Hypothalamus (tissue), 51 donors: ENCODE measurements at regions not wholly inside any gene's neighbourhood (a gene's known extent, or its start where the extent isn't known, plus 50 kb on each side); places are given as distances from the start of the nearest gene placed in this dataset.
"Not testable (repeated sequence)": the region's sequence is repeated elsewhere in the genome, so short reads cannot be mapped to it uniquely, and the experiment has no call there.

Experiments
- DNase-seq, 51 donors: peaks; one replicate each; lab custom pipeline; 2025; lab: John Stamatoyannopoulos, UW

- DNase-seq = peak in 41 of 51 donors; percentile 1 to 70 (median 20)
Measured at GRCh38 chr6:22737331-22737730, 168.0 kb downstream of the HDGFL1 start.

- DNase-seq = no peak
Measured at GRCh38 chr6:22738194-22738593, 168.8 kb downstream of the HDGFL1 start.

GRCh38 chr6:22747571-22747970 is 178.2 kb downstream of the HDGFL1 start:
- no peak for DNase-seq

GRCh38 chr6:22748681-22749080 is 179.3 kb downstream of the HDGFL1 start:
- no peak for DNase-seq

- no peak for DNase-seq
Measured at GRCh38 chr6:22749696-22750095, 180.3 kb downstream of the HDGFL1 start.

GRCh38 chr6:22751223-22751622 is 181.9 kb downstream of the HDGFL1 start:
- no peak for DNase-seq

- DNase-seq = no peak
Measured at GRCh38 chr6:22752522-22752921, 183.2 kb downstream of the HDGFL1 start.

- DNase-seq = no peak
Measured at GRCh38 chr6:22754061-22754460, 184.7 kb downstream of the HDGFL1 start.

- no peak for DNase-seq
Measured at GRCh38 chr6:22755605-22756004, 186.2 kb downstream of the HDGFL1 start.

- peak in 1 of 51 donors; percentile 2 for DNase-seq
Measured at GRCh38 chr6:22756365-22756764, 187.0 kb downstream of the HDGFL1 start.

GRCh38 chr6:22764496-22764895 is 195.1 kb downstream of the HDGFL1 start:
- no peak for DNase-seq

- DNase-seq = no peak
Measured at GRCh38 chr6:22765015-22765414, 195.6 kb downstream of the HDGFL1 start.

GRCh38 chr6:22766979-22767378 is 197.6 kb downstream of the HDGFL1 start:
- DNase-seq = no peak

GRCh38 chr6:22770054-22770453 is 200.7 kb downstream of the HDGFL1 start:
- no peak for DNase-seq

GRCh38 chr6:22774129-22774528 is 204.8 kb downstream of the HDGFL1 start:
- no peak for DNase-seq

GRCh38 chr6:22778438-22778837 is 209.1 kb downstream of the HDGFL1 start:
- not testable (repeated sequence) for DNase-seq

- DNase-seq = no peak
Measured at GRCh38 chr6:22779062-22779461, 209.7 kb downstream of the HDGFL1 start.

GRCh38 chr6:22783931-22784330 is 214.6 kb downstream of the HDGFL1 start:
- no peak for DNase-seq

GRCh38 chr6:22784601-22785410 is 215.4 kb downstream of the HDGFL1 start:
- peak in 44 of 51 donors; percentile 0 to 66 (median 23) for DNase-seq

- no peak for DNase-seq
Measured at GRCh38 chr6:22788038-22788437, 218.7 kb downstream of the HDGFL1 start.

- DNase-seq = no peak
Measured at GRCh38 chr6:22789315-22789714, 219.9 kb downstream of the HDGFL1 start.

GRCh38 chr6:22794844-22795243 is 225.5 kb downstream of the HDGFL1 start:
- DNase-seq = no peak

- no peak for DNase-seq
Measured at GRCh38 chr6:22800451-22800850, 231.1 kb downstream of the HDGFL1 start.
